GM12878 (cell line): ENCODE measurements at regions not wholly inside any gene's neighbourhood (a gene's known extent, or its start where the extent isn't known, plus 50 kb on each side); places are given as distances from the start of the nearest gene placed in this dataset.

ENCODE experiments used
- ATAC-seq: fragments of 200-7000 bp; cut with Tn5 transposase; 3 replicates; pipeline ENCODE4 v1.9.1; 2020; ENCODE audit warnings: mild to moderate bottlenecking, moderate library complexity
- BruUV-seq: library from RNA; stranded (reverse); fragments of 400-500 nt; replicated peaks from 2 replicates; lab custom pipeline; 2021; lab: Mats Ljungman, UMichigan
- CTCF ChIA-PET: fragments of 300-600 bp; sonication (Branson Sonifier 250); formaldehyde crosslinking; extraction: SDS; loops from one replicate; lab custom pipeline; 2021; ENCODE audit warnings: inconsistent platforms; lab: Yijun Ruan, JAX
- POLR2A ChIA-PET: fragments of 350-600 bp; formaldehyde crosslinking; extraction: SDS; loops from one replicate; lab custom pipeline; 2021; ENCODE audit warnings: inconsistent platforms; lab: Charles Lee
- RAD21 ChIA-PET: fragments of 300-600 bp; sonication (Branson Sonifier 250); formaldehyde crosslinking; loops from one replicate; lab custom pipeline; 2023; ENCODE audit warnings: antibody characterized with exemption; ENCODE audit not compliant: unreplicated experiment; lab: Charles Lee
- SMC1A ChIA-PET: fragments of 300-600 bp; sonication (Branson Sonifier 250); formaldehyde crosslinking; loops from one replicate; lab custom pipeline; 2023; ENCODE audit not compliant: unreplicated experiment, uncharacterized antibody; lab: Charles Lee
- DNase-seq: peaks from one replicate; pipeline ENCODE4 v3.0.0-alpha.2; 2011; ENCODE audit warnings: low read depth, low spot score
- FAIRE-seq: peaks from 3 replicates; lab custom pipeline; 2011; peaks lifted over from hg19 to GRCh38; lab: Jason Lieb, UNC
- H2AFZ ChIP-seq: 2 replicates; pipeline ENCODE4 v1.6.0; 2011; ENCODE audit warnings: low read depth, low read length, control low read depth; ENCODE audit not compliant: control insufficient read depth
- H3K27ac ChIP-seq: 2 replicates; pipeline ENCODE4 v1.5.1; 2011; ENCODE audit warnings: control low read depth; ENCODE audit not compliant: control insufficient read depth, insufficient read depth
- H3K27me3 ChIP-seq, 2 experiments: replicated peaks in 1 of 2; 2 replicates each; pipeline versions ENCODE4 v1.6.0 to v1.6.1; 2011; ENCODE audit warnings: low read length in 1 of 2; ENCODE audit not compliant: control insufficient read depth in 2 of 2, insufficient read depth in 2 of 2
- H3K36me3 ChIP-seq, 2 experiments: 2 replicates each; pipeline ENCODE4 v1.5.1; 2011; ENCODE audit warnings: low read length in 1 of 2; ENCODE audit not compliant: control insufficient read depth in 2 of 2, insufficient read depth in 2 of 2
- H3K4me1 ChIP-seq: 2 replicates; pipeline ENCODE4 v1.6.1; 2011; ENCODE audit warnings: mild to moderate bottlenecking, low read length, moderate library complexity, mixed read lengths; ENCODE audit not compliant: control insufficient read depth, insufficient read depth
- H3K4me2 ChIP-seq: 2 replicates; pipeline ENCODE4 v1.6.0; 2011; ENCODE audit warnings: control low read depth; ENCODE audit not compliant: control insufficient read depth, insufficient read depth
- H3K4me3 ChIP-seq: fragments of 200-600 bp; sonication (generic); 2 replicates; pipeline ENCODE4 v1.5.1; 2016
- H3K79me2 ChIP-seq: 2 replicates; pipeline ENCODE4 v1.6.0; 2011; ENCODE audit warnings: low read length; ENCODE audit not compliant: control insufficient read depth, insufficient read depth
- H3K9ac ChIP-seq: 2 replicates; pipeline ENCODE4 v1.8.0; 2011; ENCODE audit warnings: low read length, control low read depth, mixed read lengths; ENCODE audit not compliant: control insufficient read depth, insufficient read depth
- H3K9me3 ChIP-seq: replicated peaks from 3 replicates; pipeline ENCODE4 v1.5.1; 2011; ENCODE audit warnings: mild to moderate bottlenecking, low read length; ENCODE audit not compliant: control insufficient read depth, insufficient read depth
- H4K20me1 ChIP-seq: 2 replicates; pipeline ENCODE4 v1.6.0; 2011; ENCODE audit not compliant: control insufficient read depth, insufficient read depth
- BCL11A ChIP-seq: IDR thresholded peaks from 2 replicates; pipeline ENCODE4 v1.6.1; 2011; ENCODE audit warnings: low read depth, low read length
- CHD1 ChIP-seq: IDR thresholded peaks from 2 replicates; pipeline ENCODE4 v1.6.1; 2012; ENCODE audit warnings: low read depth, low read length, improper control_type of control experiment
- FOXK2 ChIP-seq: fragments of 450-650 bp; IDR thresholded peaks from 2 replicates; pipeline ENCODE4 v1.6.1; 2017; ENCODE audit warnings: mild to moderate bottlenecking, moderate library complexity
- FOXM1 ChIP-seq: IDR thresholded peaks from 2 replicates; pipeline ENCODE4 v1.6.1; 2012; ENCODE audit warnings: low read depth, mild to moderate bottlenecking, inconsistent platforms, low read length, moderate library complexity
- IKZF2 ChIP-seq, 2 experiments: fragments of 450-650 bp; IDR thresholded peaks; 2 replicates each; pipeline ENCODE4 v1.6.1; 2017; ENCODE audit warnings: mild to moderate bottlenecking in 2 of 2, moderate library complexity in 2 of 2
- MXI1 ChIP-seq: fragments of 150-350 bp; IDR thresholded peaks from 2 replicates; pipeline ENCODE4 v1.6.1; 2011; ENCODE audit warnings: low read depth, mild to moderate bottlenecking, inconsistent platforms, low read length, improper control_type of control experiment
- NFYA ChIP-seq: IDR thresholded peaks from 2 replicates; pipeline ENCODE4 v1.6.1; 2011; ENCODE audit warnings: low read depth, mild to moderate bottlenecking, low read length, improper control_type of control experiment, borderline replicate concordance
- RUNX3 ChIP-seq: IDR thresholded peaks from 2 replicates; pipeline ENCODE4 v1.6.1; 2012; ENCODE audit warnings: low read length, inconsistent platforms
- SMARCA5 ChIP-seq: fragments of 450-650 bp; IDR thresholded peaks from 2 replicates; pipeline ENCODE4 v1.6.1; 2017; ENCODE audit warnings: mild to moderate bottlenecking
- TCF3 ChIP-seq: IDR thresholded peaks from 2 replicates; pipeline ENCODE4 v1.6.1; 2012; ENCODE audit warnings: low read depth, mild to moderate bottlenecking, low read length, borderline replicate concordance; ENCODE audit not compliant: insufficient read depth
- ZBED1 ChIP-seq: IDR thresholded peaks from 2 replicates; pipeline ENCODE4 v1.6.1; 2016; ENCODE audit warnings: borderline replicate concordance
- ZNF217 ChIP-seq: fragments of 450-650 bp; IDR thresholded peaks from 2 replicates; pipeline ENCODE4 v1.6.1; 2017; ENCODE audit warnings: antibody characterized with exemption, mild to moderate bottlenecking
- WGBS: methylation state at CpG from one replicate; pipeline ENCODE4 v1.1.6; 2016; ENCODE audit warnings: low lambda C conversion rate; ENCODE audit not compliant: insufficient replicate concordance, insufficient coverage; ENCODE audit errors: missing lambda C conversion rate; 5-methylcytosine and 5-hydroxymethylcytosine counted together
- in situ Hi-C: fragments of 300-500 bp; cut with MboI; formaldehyde crosslinking; loops from 9 replicates; pipeline ENCODE4 v1.14.3; 2018; ENCODE audit warnings: mixed read lengths
- intact Hi-C: fragments of 100-400 bp; cut with micrococcal nuclease; formaldehyde crosslinking; loops from one replicate; pipeline ENCODE4 v1.14.2; 2022; ENCODE audit not compliant: unreplicated experiment
- TF ChIP-seq, protein P1 (sequence below): fragments of 150-350 bp; IDR thresholded peaks from 2 replicates; pipeline ENCODE4 v1.6.1; 2014; ENCODE audit warnings: mild to moderate bottlenecking, low read depth, low read length

DNA sequence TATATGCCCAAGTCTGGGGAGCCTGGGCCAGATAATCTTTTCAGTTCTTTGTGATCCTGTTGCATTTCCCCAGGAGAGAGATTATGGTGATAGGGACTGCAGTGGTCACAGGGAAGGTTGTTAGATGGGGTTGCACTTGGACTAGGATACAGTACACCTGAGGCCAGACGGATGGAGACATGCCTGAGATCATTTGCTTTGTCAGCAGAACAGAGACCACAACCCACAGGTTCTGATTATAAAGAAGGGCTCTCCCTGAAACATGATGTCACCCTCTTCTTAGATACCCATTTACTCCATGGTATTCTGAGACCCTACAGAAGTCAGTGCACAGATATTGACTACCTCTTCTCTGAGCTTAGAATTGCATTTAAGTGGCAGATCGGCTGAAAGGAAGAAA lies 200.9 kb upstream of the IGF1 start:
- Histone ChIP-seq H3K27me3 (no peaks in the 10 kb centered on the region), H2AFZ (no peak overlapping the region), H3K4me2 (no peak overlapping the region), H3K9me3 (no peaks in the 10 kb centered on the region; the same call in 2 of the 3 replicates), H3K9ac (no peak overlapping the region), H3K27ac (no peak overlapping the region), H4K20me1 (no peaks in the 10 kb centered on the region), H3K4me3 (no peak overlapping the region), H3K4me1 (no peaks in the 10 kb centered on the region), H3K79me2 (no peaks in the 10 kb centered on the region), H3K36me3 (no peaks in the 10 kb centered on the region)
- intact Hi-C loops, result no loop called here
- TF ChIP-seq RUNX3 (no peak), CHD1 (no peak), TCF3 (no peak), SMARCA5 (no peak), NFYA (no peak), MXI1 (no peak), FOXM1 (no peak), IKZF2 (IDR thresholded peaks at IDR 0.05) (no peak), ZNF217 (no peak), FOXK2 (no peak), ZBED1 (no peak), BCL11A (no peak)
- TF ChIP-seq, protein P1, sequence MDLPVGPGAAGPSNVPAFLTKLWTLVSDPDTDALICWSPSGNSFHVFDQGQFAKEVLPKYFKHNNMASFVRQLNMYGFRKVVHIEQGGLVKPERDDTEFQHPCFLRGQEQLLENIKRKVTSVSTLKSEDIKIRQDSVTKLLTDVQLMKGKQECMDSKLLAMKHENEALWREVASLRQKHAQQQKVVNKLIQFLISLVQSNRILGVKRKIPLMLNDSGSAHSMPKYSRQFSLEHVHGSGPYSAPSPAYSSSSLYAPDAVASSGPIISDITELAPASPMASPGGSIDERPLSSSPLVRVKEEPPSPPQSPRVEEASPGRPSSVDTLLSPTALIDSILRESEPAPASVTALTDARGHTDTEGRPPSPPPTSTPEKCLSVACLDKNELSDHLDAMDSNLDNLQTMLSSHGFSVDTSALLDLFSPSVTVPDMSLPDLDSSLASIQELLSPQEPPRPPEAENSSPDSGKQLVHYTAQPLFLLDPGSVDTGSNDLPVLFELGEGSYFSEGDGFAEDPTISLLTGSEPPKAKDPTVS, result no peak
- SMC1A ChIA-PET, result no interaction called here
- CTCF ChIA-PET, result interaction anchor here (1.1 kb wide), 1 partner anchor 12 kb away, joined by 3 read pairs; no protein-coding TSS in a partner anchor
- in situ Hi-C loops, result no loop called here
- ATAC-seq (no peak), DNase-seq (no peak), FAIRE-seq (no peak)
- RAD21 ChIA-PET, result no interaction called here
- 30% methylated on average over 2 of the region's 2 CpGs for WGBS
- POLR2A ChIA-PET, result no interaction called here
- no TSS peak for BruUV-seq
